Aorta (tissue), 5 donors: ENCODE measurements at regions not wholly inside any gene's neighbourhood (a gene's known extent, or its start where the extent isn't known, plus 50 kb on each side); places are given as distances from the start of the nearest gene placed in this dataset.

Experiments
- ATAC-seq: fragments of 200-7000 bp; cut with Tn5 transposase; one replicate; pipeline ENCODE4 v1.9.1; 2022; ENCODE audit warnings: moderate library complexity; ENCODE audit not compliant: low FRiP score
- DNase-seq, 2 donors: peaks; one replicate each; pipeline ENCODE4 v3.0.0-alpha.2; 2020
- H3K27ac ChIP-seq, 2 donors: one replicate each; pipeline ENCODE4 v1.5.1; 2013; ENCODE audit warnings: low read length in 2 of 2, mild to moderate bottlenecking in 2 of 2, moderate library complexity in 2 of 2, control low read depth in 1 of 2, inconsistent platforms in 1 of 2, low read depth in 1 of 2
- H3K27me3 ChIP-seq, 2 donors: one replicate each; pipeline ENCODE4 v1.6.1; 2013; ENCODE audit warnings: control low read depth in 1 of 2, low read length in 1 of 2, mild to moderate bottlenecking in 1 of 2, moderate library complexity in 1 of 2; ENCODE audit not compliant: insufficient read depth in 2 of 2, control insufficient read depth in 1 of 2
- H3K36me3 ChIP-seq, 2 donors: one replicate each; pipeline ENCODE4 v1.6.1; 2013; ENCODE audit warnings: control low read depth in 1 of 2, low read length in 1 of 2, mild to moderate bottlenecking in 1 of 2; ENCODE audit not compliant: insufficient read depth in 2 of 2, control insufficient read depth in 1 of 2
- H3K4me1 ChIP-seq, 2 donors: one replicate each; pipeline ENCODE4 v1.6.1; 2013; ENCODE audit warnings: low read length in 2 of 2, control low read depth in 1 of 2, mild to moderate bottlenecking in 1 of 2, moderate library complexity in 1 of 2; ENCODE audit not compliant: insufficient read depth in 2 of 2, control insufficient read depth in 1 of 2
- H3K4me3 ChIP-seq, 2 donors: one replicate each; pipeline ENCODE4 v1.5.1; 2013; ENCODE audit warnings: low read length in 2 of 2, control low read depth in 1 of 2, mild to moderate bottlenecking in 1 of 2
- H3K9me3 ChIP-seq: one replicate; pipeline ENCODE4 v1.6.1; 2013; ENCODE audit warnings: mild to moderate bottlenecking, low read length; ENCODE audit not compliant: control insufficient read depth
- WGBS, 2 donors: extraction: QIAGEN DNeasy Blood & Tissue Kit; methylation state at CpG; one replicate each; pipeline ENCODE4 v1.1.7; 2013; 5-methylcytosine and 5-hydroxymethylcytosine counted together
- intact Hi-C, 2 donors: fragments of 100-400 bp; cut with DNase I; formaldehyde crosslinking; loops; one replicate each; pipeline versions ENCODE4 v1.14.2 to v1.15.0; 2022
- donor health status: healthy with polysubstance abuse.
- donor health status: Bipolar disorder and iron deficiency.
- donor health status: DM: no; HTN: no; CAD: no.
- donor health status: DM: no; HTN: no; CAD: no.
- donor health status: DM: yes; HTN: yes; CAD: no.

DNA sequence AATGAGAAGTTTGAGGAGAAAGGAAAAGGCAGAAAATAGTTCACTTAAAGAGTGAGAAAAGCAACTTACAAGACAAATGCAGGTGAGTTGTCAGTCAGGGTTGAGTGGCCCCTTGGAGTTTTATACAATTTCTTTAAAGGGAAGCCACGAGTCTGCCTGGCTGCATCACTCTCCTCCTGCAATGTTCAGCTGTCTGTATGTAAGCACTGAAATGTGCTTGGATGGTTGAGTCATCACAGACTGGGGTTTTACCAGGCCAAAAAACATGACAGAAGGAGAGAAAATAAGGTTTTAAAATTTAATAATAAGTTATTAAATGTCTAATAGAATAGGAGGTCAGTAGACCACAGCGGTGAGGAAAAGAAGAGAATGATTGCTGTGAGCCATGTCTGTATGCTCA is 51.0 kb upstream of the FGF14 start:
- DNase-seq (no peak), ATAC-seq (no peak)
- Histone ChIP-seq H3K27me3 (no peaks in the 10 kb centered on the region), H3K4me1 (no peaks in the 10 kb centered on the region), H3K27ac (no peak overlapping the region), H3K4me3 (no peak overlapping the region), H3K9me3 (no peaks in the 10 kb centered on the region), H3K36me3 (no peaks in the 10 kb centered on the region)
- intact Hi-C loops: loop anchor here (10.0 kb wide), 2 partner anchors 258 to 508 kb away; no protein-coding TSS in a partner anchor
- WGBS, 2 donors: 59 to 71% methylated on average over 2 of the region's 2 CpGs
